ENCODE measurements at regions not wholly inside any gene's neighbourhood (a gene's known extent, or its start where the extent isn't known, plus 50 kb on each side); places are given as distances from the start of the nearest gene placed in this dataset.

DNA sequence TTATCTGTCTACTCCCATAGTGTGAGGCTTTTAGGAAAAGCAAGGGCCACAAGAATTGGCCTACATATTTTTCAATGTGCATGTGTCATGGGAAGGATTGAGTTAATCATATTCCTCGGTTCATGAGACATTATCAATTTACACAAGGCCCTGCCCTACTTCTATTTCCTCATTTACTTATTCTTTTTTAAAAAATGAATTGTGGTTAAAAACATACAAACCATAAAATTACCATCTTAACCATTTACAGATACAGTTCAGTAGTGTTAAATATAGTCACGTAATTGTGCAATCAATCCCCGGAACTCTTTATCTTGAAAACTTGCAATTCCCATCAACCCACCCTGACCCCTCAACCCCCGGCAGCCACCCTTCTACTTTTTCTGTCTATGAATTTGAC, 284.0 kb upstream of the GADL1 start:
- H3K4me3 ChIP-seq (ENCODE audit: low read depth, low read length): no peak overlapping the region
- no peak for TF ChIP-seq POLR2A (IDR thresholded peaks at IDR 0.05; ENCODE audit: extremely low read depth, insufficient read length)
- TF ChIP-seq, protein P1, sequence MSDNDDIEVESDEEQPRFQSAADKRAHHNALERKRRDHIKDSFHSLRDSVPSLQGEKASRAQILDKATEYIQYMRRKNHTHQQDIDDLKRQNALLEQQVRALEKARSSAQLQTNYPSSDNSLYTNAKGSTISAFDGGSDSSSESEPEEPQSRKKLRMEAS (IDR thresholded peaks at IDR 0.05; ENCODE audit: low read depth, low read length): no peak
- DNase-seq (ENCODE audit: low read depth): peak; percentile 54

DNA sequence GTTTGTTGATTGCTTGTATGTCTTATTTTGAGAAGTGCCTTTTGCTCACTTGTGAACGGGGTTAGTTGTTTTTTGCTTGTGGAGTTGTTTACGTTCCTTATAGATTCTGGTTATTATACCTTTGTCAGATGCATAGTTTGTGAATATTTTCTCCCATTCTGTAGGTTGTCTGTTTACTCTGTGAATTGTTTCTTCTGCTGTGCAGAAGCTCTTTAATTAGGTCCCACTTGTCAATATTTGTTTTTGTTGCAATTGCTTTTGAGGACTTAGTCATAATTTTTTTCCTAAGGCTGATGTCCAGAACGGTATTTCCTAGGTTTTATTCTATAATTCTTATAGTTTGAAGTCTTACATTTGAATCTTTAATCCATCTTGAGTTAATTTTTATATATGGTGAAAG, 285.3 kb upstream of the GADL1 start:
- no peak overlapping the region for H3K4me3 ChIP-seq (ENCODE audit: low read depth, low read length)
- DNase-seq (ENCODE audit: low read depth): no peak
- TF ChIP-seq, protein P1 (IDR thresholded peaks at IDR 0.05; ENCODE audit: low read depth, low read length): no peak
- no peak for TF ChIP-seq MYC (IDR thresholded peaks at IDR 0.05; ENCODE audit: low read depth, low read length)
- no peak for TF ChIP-seq POLR2A (IDR thresholded peaks at IDR 0.05; ENCODE audit: extremely low read depth, insufficient read length)
- TF ChIP-seq, protein P2, sequence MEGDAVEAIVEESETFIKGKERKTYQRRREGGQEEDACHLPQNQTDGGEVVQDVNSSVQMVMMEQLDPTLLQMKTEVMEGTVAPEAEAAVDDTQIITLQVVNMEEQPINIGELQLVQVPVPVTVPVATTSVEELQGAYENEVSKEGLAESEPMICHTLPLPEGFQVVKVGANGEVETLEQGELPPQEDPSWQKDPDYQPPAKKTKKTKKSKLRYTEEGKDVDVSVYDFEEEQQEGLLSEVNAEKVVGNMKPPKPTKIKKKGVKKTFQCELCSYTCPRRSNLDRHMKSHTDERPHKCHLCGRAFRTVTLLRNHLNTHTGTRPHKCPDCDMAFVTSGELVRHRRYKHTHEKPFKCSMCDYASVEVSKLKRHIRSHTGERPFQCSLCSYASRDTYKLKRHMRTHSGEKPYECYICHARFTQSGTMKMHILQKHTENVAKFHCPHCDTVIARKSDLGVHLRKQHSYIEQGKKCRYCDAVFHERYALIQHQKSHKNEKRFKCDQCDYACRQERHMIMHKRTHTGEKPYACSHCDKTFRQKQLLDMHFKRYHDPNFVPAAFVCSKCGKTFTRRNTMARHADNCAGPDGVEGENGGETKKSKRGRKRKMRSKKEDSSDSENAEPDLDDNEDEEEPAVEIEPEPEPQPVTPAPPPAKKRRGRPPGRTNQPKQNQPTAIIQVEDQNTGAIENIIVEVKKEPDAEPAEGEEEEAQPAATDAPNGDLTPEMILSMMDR (IDR thresholded peaks at IDR 0.05; ENCODE audit: low read depth, low read length): no peak

DNA sequence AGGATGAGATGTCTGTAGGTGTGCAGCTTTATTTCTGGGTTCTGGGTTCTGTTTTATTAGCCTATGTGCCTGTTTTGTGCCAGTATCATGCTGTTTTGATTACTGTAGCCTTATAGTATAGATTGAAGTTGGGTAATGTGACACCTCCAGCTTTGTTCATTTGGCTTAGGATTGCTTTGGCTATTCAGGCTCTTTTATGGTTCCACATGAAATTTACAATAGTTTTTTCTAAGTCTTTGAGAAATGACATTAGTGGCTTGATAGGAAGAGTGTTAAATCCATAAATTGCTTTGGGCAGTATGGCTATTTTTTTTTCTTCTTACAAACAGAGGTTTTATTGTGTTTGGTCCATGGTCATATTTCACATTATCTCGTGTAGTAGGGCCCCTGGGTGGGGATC, 285.8 kb upstream of the GADL1 start:
- TF ChIP-seq MYC (IDR thresholded peaks at IDR 0.05; ENCODE audit: low read depth, low read length) (no peak), POLR2A (IDR thresholded peaks at IDR 0.05; ENCODE audit: extremely low read depth, insufficient read length) (no peak)
- TF ChIP-seq, protein P2 (IDR thresholded peaks at IDR 0.05; ENCODE audit: low read depth, low read length): no peak
- TF ChIP-seq, protein P1 (IDR thresholded peaks at IDR 0.05; ENCODE audit: low read depth, low read length): no peak

DNA sequence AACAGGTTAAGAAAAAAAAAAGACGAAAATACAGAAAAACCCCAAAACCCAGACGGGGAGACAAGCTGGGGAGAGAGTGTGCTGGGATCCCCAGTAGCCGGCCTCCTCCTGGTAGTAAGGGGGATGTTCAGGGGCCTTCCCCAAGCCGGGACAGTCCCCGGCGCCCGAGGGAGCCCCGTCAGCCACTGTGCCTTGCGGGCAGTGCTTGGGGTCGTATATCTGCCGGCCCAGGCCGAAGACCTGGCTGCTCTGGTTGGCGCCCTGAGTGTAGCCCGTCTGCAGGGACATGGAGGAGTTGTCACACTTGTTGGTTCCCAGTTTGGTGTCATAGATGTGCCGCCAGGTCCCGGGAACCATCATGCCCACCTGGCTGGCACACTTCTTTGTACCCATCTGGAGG, 287.2 kb upstream of the GADL1 start:
- TF ChIP-seq, protein P2 (IDR thresholded peaks at IDR 0.05; ENCODE audit: low read depth, low read length): no peak
- no peak for TF ChIP-seq MYC (IDR thresholded peaks at IDR 0.05; ENCODE audit: low read depth, low read length)
- TF ChIP-seq, protein P1 (IDR thresholded peaks at IDR 0.05; ENCODE audit: low read depth, low read length): no peak
- TF ChIP-seq POLR2A (IDR thresholded peaks at IDR 0.05; ENCODE audit: extremely low read depth, insufficient read length): no peak
- no peak overlapping the region for H3K4me3 ChIP-seq (ENCODE audit: low read depth, low read length)
- DNase-seq (ENCODE audit: low read depth): no peak

More for the DNA sequence above, 285.8 kb upstream of the GADL1 start:
- no peak overlapping the region for H3K4me3 ChIP-seq (ENCODE audit: low read depth, low read length)
- DNase-seq (ENCODE audit: low read depth): no peak

DNA sequence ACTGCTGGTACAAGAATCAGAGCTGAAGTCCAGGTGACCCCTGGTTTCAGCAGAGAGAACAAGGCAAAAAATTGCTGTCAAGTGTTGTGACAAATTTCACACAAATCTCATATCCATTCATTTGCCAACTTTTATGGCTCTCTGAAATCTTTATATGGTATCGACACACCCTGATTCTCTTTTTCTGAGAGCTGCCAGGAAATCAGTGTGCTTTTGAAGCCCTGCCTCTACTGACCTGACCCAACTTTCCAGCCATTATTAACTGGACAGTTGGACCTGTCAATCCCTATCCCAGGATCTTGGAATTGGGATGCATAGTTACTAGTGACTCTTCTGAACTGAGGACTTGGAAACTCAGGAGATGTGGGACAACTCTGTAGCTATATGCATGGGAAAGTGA, 288.2 kb upstream of the GADL1 start:
- TF ChIP-seq, protein P2 (IDR thresholded peaks at IDR 0.05; ENCODE audit: low read depth, low read length): no peak
- no peak for TF ChIP-seq MYC (IDR thresholded peaks at IDR 0.05; ENCODE audit: low read depth, low read length)
- TF ChIP-seq, protein P1 (IDR thresholded peaks at IDR 0.05; ENCODE audit: low read depth, low read length): no peak
- TF ChIP-seq POLR2A (IDR thresholded peaks at IDR 0.05; ENCODE audit: extremely low read depth, insufficient read length): no peak
- DNase-seq (ENCODE audit: low read depth): no peak
- no peak overlapping the region for H3K4me3 ChIP-seq (ENCODE audit: low read depth, low read length)

DNA sequence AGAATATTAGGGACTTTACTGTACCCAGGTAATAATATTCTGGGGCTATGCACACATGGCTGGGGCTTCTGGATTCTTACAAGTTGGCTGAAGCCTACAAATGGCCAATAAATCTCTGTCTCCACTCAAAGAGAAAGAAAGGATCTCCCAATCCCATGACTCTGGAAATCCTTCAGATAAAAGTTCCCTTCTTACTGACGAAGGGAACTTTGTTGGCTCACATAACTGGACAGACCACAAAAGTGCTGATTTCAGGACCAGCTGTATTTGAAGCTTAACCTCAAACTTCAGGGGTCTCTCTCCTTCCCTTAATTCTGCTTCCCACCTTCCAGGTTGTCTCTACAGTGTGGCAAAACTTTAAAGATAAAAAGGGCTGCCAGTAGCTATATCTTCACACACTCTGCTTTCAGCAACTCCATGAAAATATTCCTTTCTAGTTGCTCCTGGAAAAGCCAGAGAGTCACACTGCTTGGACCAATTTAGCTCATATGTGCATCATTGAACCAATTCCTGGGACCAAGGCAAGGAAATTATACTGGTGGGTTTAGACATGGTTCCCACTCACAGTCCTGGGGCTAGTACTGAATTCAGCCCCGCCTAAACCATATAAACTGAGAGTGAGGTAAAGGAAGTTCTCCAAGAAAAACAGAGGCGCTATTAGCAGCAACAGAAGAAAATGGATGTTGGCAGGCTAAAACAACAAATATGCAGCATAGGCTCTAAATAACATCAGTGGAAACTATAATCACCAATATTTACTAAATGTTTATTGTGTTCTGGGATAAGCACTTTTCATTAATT, 290.0 kb upstream of the GADL1 start:
- H3K4me3 ChIP-seq (ENCODE audit: low read depth, low read length): no peak overlapping the region
- no peak for DNase-seq (ENCODE audit: low read depth)
- TF ChIP-seq, protein P2 (IDR thresholded peaks at IDR 0.05; ENCODE audit: low read depth, low read length): no peak
- no peak for TF ChIP-seq POLR2A (IDR thresholded peaks at IDR 0.05; ENCODE audit: extremely low read depth, insufficient read length)
- TF ChIP-seq, protein P1 (IDR thresholded peaks at IDR 0.05; ENCODE audit: low read depth, low read length): no peak
- TF ChIP-seq MYC (IDR thresholded peaks at IDR 0.05; ENCODE audit: low read depth, low read length): no peak
